ENCODE measurements at regions not wholly inside any gene's neighbourhood (a gene's known extent, or its start where the extent isn't known, plus 50 kb on each side); places are given as distances from the start of the nearest gene placed in this dataset.

DNA sequence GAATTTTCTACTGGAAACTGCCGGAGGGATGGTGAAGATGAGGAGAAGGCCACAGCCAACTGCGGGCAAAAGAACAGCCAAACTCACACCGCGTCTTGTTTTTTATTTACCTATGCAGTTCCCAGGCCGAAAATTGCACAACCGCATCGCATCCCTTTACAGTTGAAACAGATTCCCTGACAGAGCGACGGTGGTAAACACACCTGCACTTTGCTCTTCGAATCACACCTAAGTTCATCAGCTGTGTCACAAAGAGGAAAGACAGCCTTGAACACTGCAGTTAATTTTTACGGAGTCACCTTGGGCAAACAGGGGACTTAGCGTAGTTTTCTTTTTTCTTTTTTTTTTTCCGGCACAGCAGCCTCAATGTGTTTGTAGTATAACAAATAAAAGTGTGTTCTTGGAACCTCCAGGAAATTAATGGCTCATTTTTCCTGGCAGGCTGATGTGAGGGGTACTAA lies 272.0 kb upstream of the DIO3 start:
- TF ChIP-seq, protein P1, sequence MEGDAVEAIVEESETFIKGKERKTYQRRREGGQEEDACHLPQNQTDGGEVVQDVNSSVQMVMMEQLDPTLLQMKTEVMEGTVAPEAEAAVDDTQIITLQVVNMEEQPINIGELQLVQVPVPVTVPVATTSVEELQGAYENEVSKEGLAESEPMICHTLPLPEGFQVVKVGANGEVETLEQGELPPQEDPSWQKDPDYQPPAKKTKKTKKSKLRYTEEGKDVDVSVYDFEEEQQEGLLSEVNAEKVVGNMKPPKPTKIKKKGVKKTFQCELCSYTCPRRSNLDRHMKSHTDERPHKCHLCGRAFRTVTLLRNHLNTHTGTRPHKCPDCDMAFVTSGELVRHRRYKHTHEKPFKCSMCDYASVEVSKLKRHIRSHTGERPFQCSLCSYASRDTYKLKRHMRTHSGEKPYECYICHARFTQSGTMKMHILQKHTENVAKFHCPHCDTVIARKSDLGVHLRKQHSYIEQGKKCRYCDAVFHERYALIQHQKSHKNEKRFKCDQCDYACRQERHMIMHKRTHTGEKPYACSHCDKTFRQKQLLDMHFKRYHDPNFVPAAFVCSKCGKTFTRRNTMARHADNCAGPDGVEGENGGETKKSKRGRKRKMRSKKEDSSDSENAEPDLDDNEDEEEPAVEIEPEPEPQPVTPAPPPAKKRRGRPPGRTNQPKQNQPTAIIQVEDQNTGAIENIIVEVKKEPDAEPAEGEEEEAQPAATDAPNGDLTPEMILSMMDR (IDR thresholded peaks at IDR 0.05) = no peak
- Histone ChIP-seq H3K9me3 (no peaks in the 10 kb centered on the region), H3K27ac (no peak overlapping the region), H3K4me3 (no peak overlapping the region), H3K27me3 (no peaks in the 10 kb centered on the region), H3K4me1 (no peaks in the 10 kb centered on the region), H3K36me3 (no peaks in the 10 kb centered on the region)
- no peak for DNase-seq (ENCODE audit: low spot score)

DNA sequence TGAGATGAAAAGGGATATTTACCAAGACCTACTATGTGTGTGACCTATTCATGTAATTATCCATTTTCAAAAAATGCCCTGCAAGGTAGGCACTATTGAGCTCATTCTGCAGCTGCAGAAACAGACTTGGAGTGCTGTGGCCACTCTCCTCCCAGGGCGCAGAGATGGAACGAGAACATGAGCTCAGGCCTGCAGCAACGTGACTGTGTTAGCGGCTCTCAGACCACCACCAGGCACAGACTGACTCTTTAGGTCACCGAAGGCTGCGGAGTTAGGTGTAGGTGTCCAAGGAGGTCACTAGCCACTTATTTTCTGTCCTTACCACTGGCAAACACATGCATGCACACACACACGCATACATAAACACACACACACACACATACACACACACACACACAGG lies 271.4 kb upstream of the DIO3 start:
- no peak for DNase-seq (ENCODE audit: low spot score)
- H3K4me3 ChIP-seq = no peak overlapping the region
- no peaks in the 10 kb centered on the region for H3K4me1 ChIP-seq
- no peaks in the 10 kb centered on the region for H3K9me3 ChIP-seq
- no peak overlapping the region for H3K27ac ChIP-seq
- H3K36me3 ChIP-seq = no peaks in the 10 kb centered on the region
- H3K27me3 ChIP-seq = no peaks in the 10 kb centered on the region
- TF ChIP-seq, protein P1 (IDR thresholded peaks at IDR 0.05) = no peak

DNA sequence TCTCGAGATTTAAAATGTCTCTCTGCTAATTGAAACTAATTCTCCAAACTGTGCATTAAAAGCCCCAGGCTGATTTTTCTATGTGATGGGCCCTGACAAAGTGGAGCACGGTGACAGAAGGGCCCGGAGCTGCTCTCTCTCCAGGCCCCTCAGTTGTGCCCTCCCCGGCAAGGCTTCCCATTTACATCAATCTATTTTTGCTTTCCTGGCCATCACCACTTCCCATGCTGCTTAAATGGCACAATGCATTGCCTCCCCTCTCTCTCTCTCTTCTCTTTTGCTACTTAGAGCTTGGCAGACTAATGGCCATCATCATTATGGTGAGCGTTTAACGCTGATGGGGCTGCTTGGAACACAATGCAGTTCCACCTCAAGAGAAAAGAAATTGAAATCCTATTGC lies 270.7 kb upstream of the DIO3 start:
- no peak overlapping the region for H3K4me3 ChIP-seq
- TF ChIP-seq, protein P1 (IDR thresholded peaks at IDR 0.05) = no peak
- H3K27ac ChIP-seq = no peak overlapping the region
- H3K27me3 ChIP-seq = no peaks in the 10 kb centered on the region
- H3K9me3 ChIP-seq = no peaks in the 10 kb centered on the region
- no peak for DNase-seq (ENCODE audit: low spot score)
- no peaks in the 10 kb centered on the region for H3K36me3 ChIP-seq
- H3K4me1 ChIP-seq = no peaks in the 10 kb centered on the region

DNA sequence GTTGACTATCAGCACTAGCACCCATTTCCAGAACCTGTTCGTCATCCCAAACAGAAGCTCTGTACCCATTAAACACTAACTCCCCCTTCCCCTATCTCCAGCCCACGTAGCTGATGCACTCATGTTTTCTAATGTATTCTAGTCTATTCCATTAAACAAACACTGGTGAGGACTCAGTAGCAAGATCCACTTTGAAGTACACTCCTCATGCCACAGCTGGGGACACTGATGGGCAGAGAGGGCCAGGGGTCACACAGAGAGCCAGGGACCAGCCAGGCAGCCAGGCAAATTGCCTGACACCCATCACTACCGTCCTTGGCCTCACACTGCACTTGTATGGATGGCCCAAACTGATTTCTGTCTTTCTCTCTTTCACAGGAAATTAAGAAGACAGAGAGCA lies 269.9 kb upstream of the DIO3 start:
- no peak for DNase-seq (ENCODE audit: low spot score)
- Histone ChIP-seq H3K36me3 (no peaks in the 10 kb centered on the region), H3K27ac (no peak overlapping the region), H3K9me3 (peaks cover 0 to under 1% of the 10 kb centered on the region in 2 donors), H3K4me3 (no peak overlapping the region), H3K4me1 (no peaks in the 10 kb centered on the region), H3K27me3 (no peaks in the 10 kb centered on the region)
- TF ChIP-seq, protein P1 (IDR thresholded peaks at IDR 0.05) = no peak

DNA sequence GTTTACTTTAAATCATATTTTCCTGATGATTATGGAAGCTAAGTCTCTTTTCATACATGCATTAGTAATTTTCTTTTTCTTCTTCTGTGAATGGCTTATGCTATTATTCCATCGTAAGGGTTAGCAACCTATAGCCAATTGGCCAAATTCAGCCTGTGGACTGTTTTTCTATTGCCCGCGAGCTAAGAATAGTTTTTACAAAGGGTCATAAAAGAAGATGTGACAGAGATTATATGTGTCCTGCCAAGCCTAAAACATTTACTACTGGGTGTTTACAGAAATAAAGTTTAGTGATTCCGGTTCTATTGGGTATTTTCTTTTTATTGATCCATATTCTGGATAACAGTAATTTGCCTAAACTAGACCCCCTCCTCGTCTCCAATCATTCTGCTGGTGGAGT lies 268.8 kb upstream of the DIO3 start:
- no peak overlapping the region for H3K4me3 ChIP-seq
- peaks cover 0 to 10% of the 10 kb centered on the region in 2 donors for H3K9me3 ChIP-seq
- no peak for DNase-seq (ENCODE audit: low spot score)
- TF ChIP-seq, protein P1 (IDR thresholded peaks at IDR 0.05) = no peak
- H3K4me1 ChIP-seq = no peaks in the 10 kb centered on the region
- no peak overlapping the region for H3K27ac ChIP-seq
- H3K27me3 ChIP-seq = no peaks in the 10 kb centered on the region
- no peaks in the 10 kb centered on the region for H3K36me3 ChIP-seq

DNA sequence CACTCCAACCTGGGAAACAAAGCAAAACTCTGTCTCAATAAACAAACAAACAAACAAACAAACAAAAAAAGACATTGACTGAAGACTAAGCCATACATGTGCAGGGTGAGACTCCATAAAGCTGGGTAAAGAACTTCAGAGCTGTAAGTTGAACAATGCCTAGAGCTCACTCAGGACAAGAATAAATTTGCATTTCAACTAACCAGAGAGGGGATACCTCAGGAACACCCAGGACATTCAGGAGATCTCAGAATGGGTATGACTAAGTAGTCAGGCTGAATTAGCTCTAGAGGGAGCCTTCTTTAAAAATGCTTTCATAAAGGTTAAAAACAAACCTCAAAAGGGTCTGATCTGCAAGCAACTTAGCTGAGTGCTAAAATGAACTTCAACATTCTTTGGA lies 267.7 kb upstream of the DIO3 start:
- TF ChIP-seq, protein P1 (IDR thresholded peaks at IDR 0.05) = no peak
- Histone ChIP-seq H3K4me1 (no peaks in the 10 kb centered on the region), H3K36me3 (no peaks in the 10 kb centered on the region), H3K9me3 (peaks cover 0 to 21% of the 10 kb centered on the region in 2 donors), H3K4me3 (no peak overlapping the region), H3K27me3 (no peaks in the 10 kb centered on the region), H3K27ac (no peak overlapping the region)
- DNase-seq (ENCODE audit: low spot score) = no peak

Measured in right atrium auricular region (tissue), 2 donors.